ENCODE measurements at regions not wholly inside any gene's neighbourhood (a gene's known extent, or its start where the extent isn't known, plus 50 kb on each side); places are given as distances from the start of the nearest gene placed in this dataset.

DNA sequence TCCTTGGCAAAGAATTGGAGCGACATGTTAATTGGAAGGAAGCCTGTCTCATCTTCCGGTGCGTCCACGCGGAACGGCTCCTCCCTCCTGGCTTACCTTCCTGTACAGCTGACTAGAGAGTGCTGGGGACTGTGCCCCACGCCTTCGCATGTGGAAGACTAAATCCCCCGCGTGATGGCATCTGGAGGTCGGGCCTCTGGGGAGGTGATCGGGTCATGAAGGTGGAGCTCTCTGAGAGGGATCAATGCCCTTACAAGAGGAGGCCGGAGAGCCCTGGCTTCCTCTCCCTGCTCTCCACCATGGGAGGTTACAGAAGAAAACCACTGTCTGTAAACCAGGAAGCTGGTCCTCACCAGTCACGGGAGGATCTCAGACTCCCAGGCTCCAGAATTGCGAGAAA is 104.1 kb upstream of the OTOS start:
- H3K4me2 ChIP-seq (replicated peaks; ENCODE audit: extremely low read depth, low read length, poor library complexity, severe bottlenecking), result no peak overlapping the region
- TF ChIP-seq, protein P1, sequence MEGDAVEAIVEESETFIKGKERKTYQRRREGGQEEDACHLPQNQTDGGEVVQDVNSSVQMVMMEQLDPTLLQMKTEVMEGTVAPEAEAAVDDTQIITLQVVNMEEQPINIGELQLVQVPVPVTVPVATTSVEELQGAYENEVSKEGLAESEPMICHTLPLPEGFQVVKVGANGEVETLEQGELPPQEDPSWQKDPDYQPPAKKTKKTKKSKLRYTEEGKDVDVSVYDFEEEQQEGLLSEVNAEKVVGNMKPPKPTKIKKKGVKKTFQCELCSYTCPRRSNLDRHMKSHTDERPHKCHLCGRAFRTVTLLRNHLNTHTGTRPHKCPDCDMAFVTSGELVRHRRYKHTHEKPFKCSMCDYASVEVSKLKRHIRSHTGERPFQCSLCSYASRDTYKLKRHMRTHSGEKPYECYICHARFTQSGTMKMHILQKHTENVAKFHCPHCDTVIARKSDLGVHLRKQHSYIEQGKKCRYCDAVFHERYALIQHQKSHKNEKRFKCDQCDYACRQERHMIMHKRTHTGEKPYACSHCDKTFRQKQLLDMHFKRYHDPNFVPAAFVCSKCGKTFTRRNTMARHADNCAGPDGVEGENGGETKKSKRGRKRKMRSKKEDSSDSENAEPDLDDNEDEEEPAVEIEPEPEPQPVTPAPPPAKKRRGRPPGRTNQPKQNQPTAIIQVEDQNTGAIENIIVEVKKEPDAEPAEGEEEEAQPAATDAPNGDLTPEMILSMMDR (IDR thresholded peaks at IDR 0.05), result no peak
- H3K27me3 ChIP-seq (ENCODE audit: control insufficient read depth in 2 of 2, insufficient read depth in 2 of 2, low read length in 2 of 2), result no peaks in the 10 kb centered on the region
- H3K4me3 ChIP-seq (replicated peaks in 1 of 3; ENCODE audit: low read depth in 2 of 3, low read length in 3 of 3), result no peak overlapping the region
- no peak overlapping the region for H3K9ac ChIP-seq (ENCODE audit: insufficient read depth, low read length, poor library complexity, severe bottlenecking)
- no peaks in the 10 kb centered on the region for H4K20me1 ChIP-seq (ENCODE audit: insufficient read depth, low read length)
- H3K36me3 Mint-ChIP-seq, result no peaks in the 10 kb centered on the region
- no peak for DNase-seq
- H3K27ac Mint-ChIP-seq, result no peak overlapping the region
- peaks cover 0 to 12% (median 1%) of the 10 kb centered on the region in 7 donors for H3K9me3 Mint-ChIP-seq
- no peaks in the 10 kb centered on the region for H3K9me3 ChIP-seq (replicated peaks in 1 of 2; ENCODE audit: control insufficient read depth in 1 of 2, insufficient read depth in 1 of 2, low read length in 2 of 2)
- H3K36me3 ChIP-seq (replicated peaks in 1 of 2; ENCODE audit: control insufficient read depth in 1 of 2, insufficient read depth in 2 of 2, low read length in 2 of 2), result no peaks in the 10 kb centered on the region
- no peaks in the 10 kb centered on the region for H3K4me1 Mint-ChIP-seq
- peaks cover 15 to 19% (median 17%) of the 10 kb centered on the region in 3 donors for H3K27me3 Mint-ChIP-seq (ENCODE audit: low read depth in 3 of 3)
- no peaks in the 10 kb centered on the region for H3K4me1 ChIP-seq (ENCODE audit: control insufficient read depth in 1 of 2, insufficient read depth in 2 of 2, low read length in 2 of 2)
- intact Hi-C loops (cut with micrococcal nuclease), result no loop called here
- WGBS (ENCODE audit: insufficient coverage), result 94% methylated on average over 6 of the region's 15 CpGs
- H3K4me3 Mint-ChIP-seq, result no peak overlapping the region
- no peaks in the 10 kb centered on the region for H3K79me2 ChIP-seq (ENCODE audit: insufficient read depth, low read length)
- H3K27ac ChIP-seq (ENCODE audit: low read depth in 1 of 2, low read length in 2 of 2), result no peak overlapping the region
- H2AFZ ChIP-seq (ENCODE audit: insufficient read depth, low read depth, low read length, poor library complexity, severe bottlenecking), result no peak overlapping the region

- H3K27me3 ChIP-seq (ENCODE audit: control insufficient read depth in 2 of 2, insufficient read depth in 2 of 2, low read length in 2 of 2), result no peaks in the 10 kb centered on the region
- H3K27ac Mint-ChIP-seq, result no peak overlapping the region
- no peaks in the 10 kb centered on the region for H3K36me3 ChIP-seq (replicated peaks in 1 of 2; ENCODE audit: control insufficient read depth in 1 of 2, insufficient read depth in 2 of 2, low read length in 2 of 2)
- H3K4me1 ChIP-seq (ENCODE audit: control insufficient read depth in 1 of 2, insufficient read depth in 2 of 2, low read length in 2 of 2), result no peaks in the 10 kb centered on the region
- no peaks in the 10 kb centered on the region for H3K4me1 Mint-ChIP-seq
- DNase-seq, result no peak
- intact Hi-C loops (cut with micrococcal nuclease), result no loop called here
- no peaks in the 10 kb centered on the region for H3K36me3 Mint-ChIP-seq
- WGBS (ENCODE audit: insufficient coverage), result no CpG with 5 or more reads among the region's 4 CpGs
- no peaks in the 10 kb centered on the region for H3K79me2 ChIP-seq (ENCODE audit: insufficient read depth, low read length)
- H3K4me2 ChIP-seq (replicated peaks; ENCODE audit: extremely low read depth, low read length, poor library complexity, severe bottlenecking), result no peak overlapping the region
- H3K27me3 Mint-ChIP-seq (ENCODE audit: low read depth in 3 of 3), result peaks cover 15 to 19% (median 18%) of the 10 kb centered on the region in 3 donors
- H3K9me3 ChIP-seq (replicated peaks in 1 of 2; ENCODE audit: control insufficient read depth in 1 of 2, insufficient read depth in 1 of 2, low read length in 2 of 2), result no peaks in the 10 kb centered on the region
- H3K4me3 Mint-ChIP-seq, result no peak overlapping the region
- TF ChIP-seq, protein P1 (IDR thresholded peaks at IDR 0.05), result no peak
- no peak overlapping the region for H3K9ac ChIP-seq (ENCODE audit: insufficient read depth, low read length, poor library complexity, severe bottlenecking)
- no peak overlapping the region for H3K27ac ChIP-seq (ENCODE audit: low read depth in 1 of 2, low read length in 2 of 2)
- no peak overlapping the region for H3K4me3 ChIP-seq (replicated peaks in 1 of 3; ENCODE audit: low read depth in 2 of 3, low read length in 3 of 3)
- H2AFZ ChIP-seq (ENCODE audit: insufficient read depth, low read depth, low read length, poor library complexity, severe bottlenecking), result no peak overlapping the region
- H4K20me1 ChIP-seq (ENCODE audit: insufficient read depth, low read length), result no peaks in the 10 kb centered on the region
- peaks cover 0 to 12% (median 1%) of the 10 kb centered on the region in 7 donors for H3K9me3 Mint-ChIP-seq
Measured at GRCh38 chr2:240245184-240245583, 104.7 kb upstream of the OTOS start.

All from CD14-positive monocyte (primary cell).